ENCODE measurements at regions not wholly inside any gene's neighbourhood (a gene's known extent, or its start where the extent isn't known, plus 50 kb on each side); places are given as distances from the start of the nearest gene placed in this dataset.

GRCh38 chr10:90350122-90350521, 507.7 kb downstream of the HTR7 start:
- H3K4me2 ChIP-seq: no peak overlapping the region
- TF ChIP-seq CTCF (conservative IDR thresholded peaks at IDR 0.05; ENCODE audit: low read depth, low read length): no peak
- no peaks in the 10 kb centered on the region for H3K27me3 ChIP-seq (ENCODE audit: insufficient read depth, low read depth)
- H3K27ac ChIP-seq: no peak overlapping the region
- H3K4me3 ChIP-seq (IDR thresholded peaks at IDR 0.05; ENCODE audit: insufficient read depth, low read depth, low read length): no peak overlapping the region
- no peak overlapping the region for H3K9ac ChIP-seq
- no peaks in the 10 kb centered on the region for H3K36me3 ChIP-seq (ENCODE audit: insufficient read depth)
- no peaks in the 10 kb centered on the region for H4K20me1 ChIP-seq (ENCODE audit: insufficient read depth)
- H3K79me2 ChIP-seq (ENCODE audit: insufficient read depth, low read depth): no peaks in the 10 kb centered on the region
- H2AFZ ChIP-seq (ENCODE audit: low read depth): no peak overlapping the region
- no peaks in the 10 kb centered on the region for H3K4me1 ChIP-seq (ENCODE audit: low read depth, poor library complexity, severe bottlenecking)

- no peak overlapping the region for H3K4me3 ChIP-seq (IDR thresholded peaks at IDR 0.05; ENCODE audit: insufficient read depth, low read depth, low read length)
- H2AFZ ChIP-seq (ENCODE audit: low read depth): no peak overlapping the region
Observed at GRCh38 chr10:90352288-90352687, 505.6 kb downstream of the HTR7 start.

GRCh38 chr10:90354914-90355313, 502.9 kb downstream of the HTR7 start:
- Histone ChIP-seq H3K4me2 (no peak overlapping the region), H3K27me3 (ENCODE audit: insufficient read depth, low read depth) (no peaks in the 10 kb centered on the region), H3K79me2 (ENCODE audit: insufficient read depth, low read depth) (no peaks in the 10 kb centered on the region), H3K9ac (no peak overlapping the region), H3K27ac (no peak overlapping the region), H3K4me3 (IDR thresholded peaks at IDR 0.05; ENCODE audit: insufficient read depth, low read depth, low read length) (no peak overlapping the region), H4K20me1 (ENCODE audit: insufficient read depth) (no peaks in the 10 kb centered on the region), H3K4me1 (ENCODE audit: low read depth, poor library complexity, severe bottlenecking) (no peaks in the 10 kb centered on the region), H2AFZ (ENCODE audit: low read depth) (no peak overlapping the region), H3K36me3 (ENCODE audit: insufficient read depth) (no peaks in the 10 kb centered on the region)
- no peak for TF ChIP-seq CTCF (conservative IDR thresholded peaks at IDR 0.05; ENCODE audit: low read depth, low read length)

More at GRCh38 chr10:90352288-90352687, 505.6 kb downstream of the HTR7 start:
- Histone ChIP-seq H3K27ac (no peak overlapping the region), H3K79me2 (ENCODE audit: insufficient read depth, low read depth) (no peaks in the 10 kb centered on the region), H3K27me3 (ENCODE audit: insufficient read depth, low read depth) (no peaks in the 10 kb centered on the region), H4K20me1 (ENCODE audit: insufficient read depth) (no peaks in the 10 kb centered on the region), H3K4me2 (no peak overlapping the region), H3K4me1 (ENCODE audit: low read depth, poor library complexity, severe bottlenecking) (no peaks in the 10 kb centered on the region), H3K9ac (no peak overlapping the region), H3K36me3 (ENCODE audit: insufficient read depth) (no peaks in the 10 kb centered on the region)
- no peak for TF ChIP-seq CTCF (conservative IDR thresholded peaks at IDR 0.05; ENCODE audit: low read depth, low read length)

GRCh38 chr10:90363799-90364483, 493.9 kb downstream of the HTR7 start:
- Histone ChIP-seq H4K20me1 (ENCODE audit: insufficient read depth) (no peaks in the 10 kb centered on the region), H3K36me3 (ENCODE audit: insufficient read depth) (no peaks in the 10 kb centered on the region), H2AFZ (ENCODE audit: low read depth) (no peak overlapping the region), H3K4me2 (no peak overlapping the region), H3K9ac (no peak overlapping the region), H3K4me3 (IDR thresholded peaks at IDR 0.05; ENCODE audit: insufficient read depth, low read depth, low read length) (no peak overlapping the region), H3K27me3 (ENCODE audit: insufficient read depth, low read depth) (no peaks in the 10 kb centered on the region), H3K79me2 (ENCODE audit: insufficient read depth, low read depth) (no peaks in the 10 kb centered on the region), H3K27ac (no peak overlapping the region), H3K4me1 (ENCODE audit: low read depth, poor library complexity, severe bottlenecking) (no peaks in the 10 kb centered on the region)
- no peak for TF ChIP-seq CTCF (conservative IDR thresholded peaks at IDR 0.05; ENCODE audit: low read depth, low read length)

Data from KMS-11 (cell line).